ENCODE measurements at regions not wholly inside any gene's neighbourhood (a gene's known extent, or its start where the extent isn't known, plus 50 kb on each side); places are given as distances from the start of the nearest gene placed in this dataset.
"Not testable (repeated sequence)": the region's sequence is repeated elsewhere in the genome, so short reads cannot be mapped to it uniquely, and the experiment has no call there.

GRCh38 chr2:128602699-128603101 lies 284.0 kb upstream of the HS6ST1 start:
- no peak for DNase-seq

GRCh38 chr2:128603411-128603924 lies 284.8 kb upstream of the HS6ST1 start:
- no peak for DNase-seq

- no peak for DNase-seq
These were observed 285.4 kb upstream of the HS6ST1 start for GRCh38 chr2:128604045-128604444.

GRCh38 chr2:128604581-128604980 lies 285.9 kb upstream of the HS6ST1 start:
- not testable (repeated sequence) for DNase-seq

- no peak for DNase-seq
These were observed 286.8 kb upstream of the HS6ST1 start for GRCh38 chr2:128605421-128605820.

- no peak for DNase-seq
These were observed 287.3 kb upstream of the HS6ST1 start for GRCh38 chr2:128605931-128606330.

GRCh38 chr2:128606837-128607236 lies 288.2 kb upstream of the HS6ST1 start:
- DNase-seq: no peak

- DNase-seq: no peak
These were observed 288.8 kb upstream of the HS6ST1 start for GRCh38 chr2:128607440-128607839.

GRCh38 chr2:128607911-128608506 lies 289.3 kb upstream of the HS6ST1 start:
- DNase-seq: no peak

GRCh38 chr2:128608921-128609880 lies 290.5 kb upstream of the HS6ST1 start:
- no peak for DNase-seq

- DNase-seq: no peak
These were observed 291.8 kb upstream of the HS6ST1 start for GRCh38 chr2:128610496-128610895.

- no peak for DNase-seq
These were observed 293.0 kb upstream of the HS6ST1 start for GRCh38 chr2:128611421-128612320.

GRCh38 chr2:128612628-128613027 lies 294.0 kb upstream of the HS6ST1 start:
- no peak for DNase-seq

GRCh38 chr2:128613351-128613750 lies 294.7 kb upstream of the HS6ST1 start:
- no peak for DNase-seq

- no peak for DNase-seq
These were observed 295.2 kb upstream of the HS6ST1 start for GRCh38 chr2:128613876-128614275.

- not testable (repeated sequence) for DNase-seq
These were observed 296.2 kb upstream of the HS6ST1 start for GRCh38 chr2:128614907-128615306.

- DNase-seq: no peak
These were observed 296.9 kb upstream of the HS6ST1 start for GRCh38 chr2:128615571-128615970.

- no peak for DNase-seq
These were observed 298.4 kb upstream of the HS6ST1 start for GRCh38 chr2:128617029-128617590.

- no peak for DNase-seq
These were observed 299.0 kb upstream of the HS6ST1 start for GRCh38 chr2:128617661-128618060.

- no peak for DNase-seq
These were observed 300.0 kb upstream of the HS6ST1 start for GRCh38 chr2:128618642-128619041.

GRCh38 chr2:128619471-128620325 lies 301.0 kb upstream of the HS6ST1 start:
- DNase-seq: no peak

- no peak for DNase-seq
These were observed 302.4 kb upstream of the HS6ST1 start for GRCh38 chr2:128621074-128621473.

Measured in NCI-H345 (cell line).